GM12865 (cell line): ENCODE measurements at regions not wholly inside any gene's neighbourhood (a gene's known extent, or its start where the extent isn't known, plus 50 kb on each side); places are given as distances from the start of the nearest gene placed in this dataset.

ENCODE experiments used
- DNase-seq: peaks from one replicate; pipeline ENCODE4 v3.0.0; 2010; ENCODE audit warnings: low read depth
- H3K4me3 ChIP-seq: 2 replicates; pipeline ENCODE4 v1.5.1; 2011; ENCODE audit warnings: mild to moderate bottlenecking, low read depth, low read length, control low read depth
- TF ChIP-seq, protein P1 (sequence below): IDR thresholded peaks from 2 replicates; pipeline ENCODE4 v1.5.1; 2011; ENCODE audit warnings: low read length, control low read depth, low read depth, inconsistent platforms; ENCODE audit not compliant: insufficient read depth; ENCODE audit errors: missing control alignments

DNA sequence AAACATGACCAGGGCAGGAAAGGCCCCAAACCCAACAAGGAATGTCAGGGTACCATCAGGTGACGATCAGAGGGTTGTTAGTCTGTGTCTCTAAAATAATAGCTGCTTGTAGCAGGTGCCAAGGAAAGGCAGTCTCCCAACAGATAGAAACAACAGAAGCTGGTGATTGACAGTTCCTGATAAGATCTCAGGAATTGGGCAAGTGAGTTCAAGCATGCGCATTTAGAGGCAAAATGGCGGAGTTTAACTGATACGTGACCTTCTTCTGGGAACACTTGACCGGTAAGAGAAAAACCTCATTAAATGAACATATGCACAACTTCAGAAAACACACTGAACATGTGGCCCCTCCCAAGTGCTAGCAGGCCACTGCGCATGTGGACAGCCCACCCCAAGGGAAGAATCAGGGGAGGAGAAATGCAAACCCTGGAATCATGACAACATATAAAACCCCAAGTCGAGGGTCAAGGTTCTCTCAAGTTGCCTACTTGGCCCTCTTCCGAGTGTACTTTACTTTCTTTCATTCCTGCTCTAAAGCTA, 664.9 kb downstream of the KCNJ3 start:
- DNase-seq = no peak
- no peak overlapping the region for H3K4me3 ChIP-seq
- TF ChIP-seq, protein P1, sequence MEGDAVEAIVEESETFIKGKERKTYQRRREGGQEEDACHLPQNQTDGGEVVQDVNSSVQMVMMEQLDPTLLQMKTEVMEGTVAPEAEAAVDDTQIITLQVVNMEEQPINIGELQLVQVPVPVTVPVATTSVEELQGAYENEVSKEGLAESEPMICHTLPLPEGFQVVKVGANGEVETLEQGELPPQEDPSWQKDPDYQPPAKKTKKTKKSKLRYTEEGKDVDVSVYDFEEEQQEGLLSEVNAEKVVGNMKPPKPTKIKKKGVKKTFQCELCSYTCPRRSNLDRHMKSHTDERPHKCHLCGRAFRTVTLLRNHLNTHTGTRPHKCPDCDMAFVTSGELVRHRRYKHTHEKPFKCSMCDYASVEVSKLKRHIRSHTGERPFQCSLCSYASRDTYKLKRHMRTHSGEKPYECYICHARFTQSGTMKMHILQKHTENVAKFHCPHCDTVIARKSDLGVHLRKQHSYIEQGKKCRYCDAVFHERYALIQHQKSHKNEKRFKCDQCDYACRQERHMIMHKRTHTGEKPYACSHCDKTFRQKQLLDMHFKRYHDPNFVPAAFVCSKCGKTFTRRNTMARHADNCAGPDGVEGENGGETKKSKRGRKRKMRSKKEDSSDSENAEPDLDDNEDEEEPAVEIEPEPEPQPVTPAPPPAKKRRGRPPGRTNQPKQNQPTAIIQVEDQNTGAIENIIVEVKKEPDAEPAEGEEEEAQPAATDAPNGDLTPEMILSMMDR = no peak

DNA sequence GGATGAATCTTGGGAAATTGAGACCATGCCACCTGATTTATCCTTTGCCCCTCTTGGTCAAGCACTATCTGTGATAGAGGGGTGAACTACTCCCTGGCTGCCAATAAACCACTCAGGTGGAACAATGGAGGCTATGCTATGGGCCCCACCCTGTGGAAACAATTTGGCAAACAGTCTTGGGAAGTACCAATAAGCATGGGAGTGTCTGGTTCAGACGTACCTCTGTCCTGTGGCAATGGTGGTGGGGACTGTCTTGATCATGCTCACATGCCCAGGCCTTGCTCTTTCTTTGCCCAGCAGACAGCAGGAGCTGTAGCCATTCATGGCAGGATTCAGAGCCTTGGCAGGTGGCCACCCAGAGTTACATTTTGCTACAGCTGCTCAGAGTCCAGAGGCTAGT, 658.7 kb downstream of the KCNJ3 start:
- no peak overlapping the region for H3K4me3 ChIP-seq
- no peak for DNase-seq
- TF ChIP-seq, protein P1 = no peak

DNA sequence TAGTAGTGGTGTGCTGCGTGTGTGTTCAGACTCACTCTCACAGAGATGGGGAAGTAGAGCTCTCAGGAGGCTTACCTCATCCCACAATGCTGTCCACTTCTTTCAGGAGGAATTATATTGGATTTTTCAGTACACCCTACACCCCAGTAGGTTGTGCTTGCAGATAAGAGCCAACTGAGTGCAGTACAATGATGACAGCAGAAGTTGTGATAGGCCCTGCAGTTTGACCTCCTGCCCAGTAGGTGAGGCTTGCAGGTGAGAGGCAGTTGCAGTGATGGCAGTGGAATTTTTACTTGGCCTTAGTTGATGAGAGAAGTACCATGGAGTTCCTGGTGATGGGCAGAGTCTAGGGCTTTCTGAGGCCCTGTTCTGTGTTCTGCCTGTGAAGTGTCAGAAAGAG, 657.8 kb downstream of the KCNJ3 start:
- TF ChIP-seq, protein P1 = no peak
- no peak overlapping the region for H3K4me3 ChIP-seq
- no peak for DNase-seq

DNA sequence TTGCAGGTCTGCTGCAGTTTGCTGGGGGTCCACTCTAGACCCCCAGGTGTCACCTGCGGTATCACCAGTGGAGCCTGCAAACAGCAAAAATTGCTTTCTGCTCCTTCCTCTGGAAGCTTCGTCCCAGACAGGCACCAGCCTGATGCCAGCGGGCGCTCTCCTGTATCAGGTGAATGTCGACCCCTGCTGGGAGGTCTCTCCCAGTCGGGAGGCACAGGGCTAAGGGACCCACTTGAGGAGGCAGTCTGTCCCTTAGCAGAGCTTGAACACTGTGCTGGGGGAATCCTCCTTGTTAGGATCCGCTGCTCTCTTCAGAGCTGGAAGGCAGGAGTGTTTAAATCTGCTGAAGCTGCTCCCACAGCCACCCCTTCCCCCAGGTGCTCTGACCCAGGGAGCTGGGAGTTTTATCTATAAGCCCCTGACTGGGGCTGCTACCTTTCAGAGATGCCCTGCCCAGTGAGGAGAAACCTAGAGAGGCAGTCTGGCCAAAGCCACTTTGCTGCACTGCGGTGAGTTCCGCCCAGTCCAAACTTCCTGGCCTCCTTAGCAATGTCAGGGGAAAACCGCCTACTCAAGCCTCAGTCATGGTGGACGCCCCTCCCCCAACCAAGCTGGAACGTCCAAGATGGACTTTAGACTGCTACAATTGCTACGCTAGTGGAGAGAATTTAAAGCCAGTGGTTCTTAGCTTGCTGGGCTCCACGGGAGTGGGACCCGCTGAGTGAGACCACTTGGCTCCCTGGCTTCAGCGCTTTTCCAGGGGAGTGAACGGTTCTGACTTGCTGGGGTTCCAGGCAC, 652.5 kb downstream of the KCNJ3 start:
- TF ChIP-seq, protein P1 = no peak
- H3K4me3 ChIP-seq = no peak overlapping the region
- DNase-seq = no peak

DNA sequence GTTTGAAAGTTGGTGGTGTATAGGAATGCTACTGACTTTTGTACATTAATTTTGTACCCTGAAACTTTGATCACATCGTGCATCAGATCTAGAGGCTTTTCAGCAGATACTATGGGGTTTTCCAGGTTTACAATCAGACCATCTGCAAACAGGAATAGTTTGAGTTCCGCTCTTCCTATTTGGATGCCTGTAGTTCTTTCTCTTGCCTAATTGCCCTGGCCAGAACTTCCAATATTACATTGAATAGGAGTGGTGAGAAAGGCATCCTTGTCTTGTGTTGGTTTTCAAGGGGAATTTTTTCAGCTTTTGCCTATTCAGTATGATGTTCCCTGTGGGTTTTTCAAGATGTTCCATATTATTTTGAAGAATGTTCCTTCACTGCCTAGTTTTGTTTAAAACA, 633.5 kb downstream of the KCNJ3 start:
- TF ChIP-seq, protein P1 = no peak
- DNase-seq = no peak
- H3K4me3 ChIP-seq = no peak overlapping the region

DNA sequence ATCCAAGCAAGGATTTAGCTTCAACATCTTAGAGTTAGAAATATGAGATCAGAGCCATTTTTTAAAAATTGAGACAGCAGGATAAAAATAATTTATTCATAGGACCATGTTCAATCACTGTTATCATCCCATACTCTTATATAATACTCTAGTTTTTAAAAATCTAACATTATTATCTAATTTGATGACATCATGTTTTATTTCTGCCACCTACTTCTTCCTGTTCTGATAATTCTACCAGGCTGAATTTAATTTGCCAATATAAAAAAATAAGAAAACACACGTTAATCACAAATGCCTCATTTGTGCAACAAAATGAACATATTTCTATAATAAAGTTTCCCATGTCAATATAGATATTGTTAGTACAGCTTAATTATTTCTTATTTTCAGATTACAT, 621.7 kb downstream of the KCNJ3 start:
- no peak overlapping the region for H3K4me3 ChIP-seq
- no peak for DNase-seq
- TF ChIP-seq, protein P1 = no peak
